DND-41 (cell line): ENCODE measurements at regions not wholly inside any gene's neighbourhood (a gene's known extent, or its start where the extent isn't known, plus 50 kb on each side); places are given as distances from the start of the nearest gene placed in this dataset.

Experiments
- CTCF ChIP-seq: IDR thresholded peaks from 2 replicates; pipeline ENCODE4 v1.5.1; 2012; ENCODE audit warnings: borderline replicate concordance, low read length, moderate library complexity, mild to moderate bottlenecking; ENCODE audit not compliant: poor library complexity, severe bottlenecking; ENCODE audit errors: extremely low read depth
- EZH2 ChIP-seq: IDR thresholded peaks from 3 replicates; pipeline ENCODE4 v1.6.1; 2012; ENCODE audit warnings: borderline replicate concordance, low read depth, mild to moderate bottlenecking, moderate library complexity, low read length, inconsistent platforms; ENCODE audit not compliant: severe bottlenecking

DNA sequence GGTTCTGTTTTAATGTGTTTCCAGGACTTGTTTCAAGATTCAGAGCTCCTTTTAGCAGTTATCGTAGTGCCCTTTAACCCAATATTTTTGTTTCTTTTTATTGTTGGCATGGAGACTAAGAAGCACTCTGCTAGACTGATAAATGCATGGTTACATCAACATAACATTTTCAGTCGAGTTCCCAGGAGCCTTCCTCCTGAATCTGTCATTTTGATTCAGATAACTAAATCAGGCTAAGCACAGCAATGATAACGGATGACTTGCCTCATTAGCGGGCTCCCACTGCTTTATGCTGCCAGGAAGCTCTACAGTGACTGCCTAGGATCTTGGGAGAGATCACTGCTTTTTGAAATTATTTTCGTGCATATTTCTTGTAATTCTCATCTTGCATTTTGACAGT lies 772.8 kb upstream of the GJE1 start:
- no peak for TF ChIP-seq CTCF
- TF ChIP-seq EZH2, result no peak
